ENCODE measurements at regions not wholly inside any gene's neighbourhood (a gene's known extent, or its start where the extent isn't known, plus 50 kb on each side); places are given as distances from the start of the nearest gene placed in this dataset.

DNA sequence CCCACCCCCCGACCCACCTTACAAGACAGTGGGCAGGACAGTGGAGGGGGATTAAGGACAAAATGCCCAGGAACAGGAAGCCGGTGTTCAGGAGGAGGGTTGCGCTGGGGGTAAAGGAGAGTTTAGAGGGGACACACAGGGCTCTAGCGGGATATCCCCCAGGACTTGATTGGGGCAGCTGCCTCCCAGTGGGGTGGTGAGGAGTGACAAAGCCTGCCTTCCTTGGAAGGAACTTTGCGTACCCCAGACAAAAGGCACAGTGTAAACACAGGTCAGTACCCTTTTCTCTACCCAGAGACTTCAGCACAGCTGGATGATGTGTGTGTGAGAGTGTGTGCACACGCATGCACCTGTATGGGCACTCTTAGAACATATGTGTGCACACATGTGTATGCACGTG is 51.7 kb upstream of the BCAR3 start:
- H3K36me3 ChIP-seq (ENCODE audit: insufficient read depth, low read length), result no peaks in the 10 kb centered on the region
- H3K79me2 ChIP-seq (ENCODE audit: insufficient read depth, low read length), result no peaks in the 10 kb centered on the region
- H3K27me3 ChIP-seq (ENCODE audit: insufficient read depth, low read length), result peaks cover 7% of the 10 kb centered on the region; the same call in 1 of the 2 replicates
- no peaks in the 10 kb centered on the region for H3K4me1 ChIP-seq (ENCODE audit: insufficient read depth, low read length, severe bottlenecking)
- no peak for TF ChIP-seq EZH2 (IDR thresholded peaks at IDR 0.05; ENCODE audit: borderline replicate concordance, low read length)
- TF ChIP-seq, protein P1, sequence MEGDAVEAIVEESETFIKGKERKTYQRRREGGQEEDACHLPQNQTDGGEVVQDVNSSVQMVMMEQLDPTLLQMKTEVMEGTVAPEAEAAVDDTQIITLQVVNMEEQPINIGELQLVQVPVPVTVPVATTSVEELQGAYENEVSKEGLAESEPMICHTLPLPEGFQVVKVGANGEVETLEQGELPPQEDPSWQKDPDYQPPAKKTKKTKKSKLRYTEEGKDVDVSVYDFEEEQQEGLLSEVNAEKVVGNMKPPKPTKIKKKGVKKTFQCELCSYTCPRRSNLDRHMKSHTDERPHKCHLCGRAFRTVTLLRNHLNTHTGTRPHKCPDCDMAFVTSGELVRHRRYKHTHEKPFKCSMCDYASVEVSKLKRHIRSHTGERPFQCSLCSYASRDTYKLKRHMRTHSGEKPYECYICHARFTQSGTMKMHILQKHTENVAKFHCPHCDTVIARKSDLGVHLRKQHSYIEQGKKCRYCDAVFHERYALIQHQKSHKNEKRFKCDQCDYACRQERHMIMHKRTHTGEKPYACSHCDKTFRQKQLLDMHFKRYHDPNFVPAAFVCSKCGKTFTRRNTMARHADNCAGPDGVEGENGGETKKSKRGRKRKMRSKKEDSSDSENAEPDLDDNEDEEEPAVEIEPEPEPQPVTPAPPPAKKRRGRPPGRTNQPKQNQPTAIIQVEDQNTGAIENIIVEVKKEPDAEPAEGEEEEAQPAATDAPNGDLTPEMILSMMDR (IDR thresholded peaks at IDR 0.05; ENCODE audit: low read length), result no peak
- no peaks in the 10 kb centered on the region for H3K9me2 ChIP-seq (ENCODE audit: low read depth, low read length)
- no peak overlapping the region for H3K4me2 ChIP-seq (ENCODE audit: low read length)
- H3F3A ChIP-seq (ENCODE audit: insufficient read depth, low read length), result no peaks in the 10 kb centered on the region
- H3K9ac ChIP-seq (ENCODE audit: low read length), result no peak overlapping the region
- no peaks in the 10 kb centered on the region for H3K9me3 ChIP-seq (ENCODE audit: low read length)
- no peak overlapping the region for H3K4me3 ChIP-seq (ENCODE audit: low read depth, low read length, poor library complexity, severe bottlenecking)
- H2AFZ ChIP-seq (ENCODE audit: low read length), result no peak overlapping the region
- H4K20me1 ChIP-seq (ENCODE audit: insufficient read depth, low read length), result no peaks in the 10 kb centered on the region
- H3K27ac ChIP-seq (ENCODE audit: low read depth, low read length, poor library complexity, severe bottlenecking), result no peak overlapping the region

DNA sequence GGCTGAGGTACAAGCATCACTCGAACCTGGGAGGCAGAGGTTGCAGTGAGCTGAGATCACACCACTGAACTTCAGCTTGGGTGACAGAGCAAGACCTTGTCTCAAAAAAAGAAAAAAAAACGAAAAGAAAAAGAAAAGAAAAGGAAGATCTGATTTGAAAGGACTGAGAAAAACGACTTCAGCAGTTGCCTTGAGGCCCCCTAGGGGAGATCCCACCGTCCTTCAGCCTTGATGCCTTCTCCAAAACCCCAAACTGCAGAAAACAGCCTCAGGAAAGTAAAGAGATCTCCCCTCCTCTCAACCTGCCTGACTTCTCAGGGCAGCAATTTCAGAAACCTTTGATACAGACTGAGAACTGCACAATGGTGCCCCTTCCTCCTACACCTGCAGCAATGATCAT is 50.9 kb upstream of the BCAR3 start:
- TF ChIP-seq, protein P1 (IDR thresholded peaks at IDR 0.05; ENCODE audit: low read length), result no peak
- no peak for TF ChIP-seq EZH2 (IDR thresholded peaks at IDR 0.05; ENCODE audit: borderline replicate concordance, low read length)
- Histone ChIP-seq H3K4me3 (ENCODE audit: low read depth, low read length, poor library complexity, severe bottlenecking) (no peak overlapping the region), H3K4me2 (ENCODE audit: low read length) (no peak overlapping the region), H3K9me2 (ENCODE audit: low read depth, low read length) (no peaks in the 10 kb centered on the region), H2AFZ (ENCODE audit: low read length) (no peak overlapping the region), H3K9me3 (ENCODE audit: low read length) (no peaks in the 10 kb centered on the region), H3K9ac (ENCODE audit: low read length) (no peak overlapping the region), H3K4me1 (ENCODE audit: insufficient read depth, low read length, severe bottlenecking) (no peaks in the 10 kb centered on the region), H4K20me1 (ENCODE audit: insufficient read depth, low read length) (no peaks in the 10 kb centered on the region), H3F3A (ENCODE audit: insufficient read depth, low read length) (no peaks in the 10 kb centered on the region), H3K79me2 (ENCODE audit: insufficient read depth, low read length) (no peaks in the 10 kb centered on the region), H3K27ac (ENCODE audit: low read depth, low read length, poor library complexity, severe bottlenecking) (no peak overlapping the region), H3K36me3 (ENCODE audit: insufficient read depth, low read length) (no peaks in the 10 kb centered on the region), H3K27me3 (ENCODE audit: insufficient read depth, low read length) (peaks cover 7% of the 10 kb centered on the region; the same call in 1 of the 2 replicates)
